Vagina (tissue), 2 donors: ENCODE measurements at regions not wholly inside any gene's neighbourhood (a gene's known extent, or its start where the extent isn't known, plus 50 kb on each side); places are given as distances from the start of the nearest gene placed in this dataset.
"Not testable (repeated sequence)": the region's sequence is repeated elsewhere in the genome, so short reads cannot be mapped to it uniquely, and the experiment has no call there.

Experiments
- DNase-seq, 2 donors: peaks; one replicate each; pipeline ENCODE4 v3.0.0-alpha.2; 2017; ENCODE audit errors: extremely low spot score in 2 of 2
- H3K27ac ChIP-seq: fragments of 200-600 bp; sonication (generic); one replicate; pipeline ENCODE4 v1.5.1; 2019
- H3K27me3 ChIP-seq: fragments of 200-600 bp; sonication (generic); one replicate; pipeline ENCODE4 v1.5.1; 2019
- H3K36me3 ChIP-seq, 2 donors: fragments of 200-600 bp; sonication (generic); one replicate each; pipeline ENCODE4 v1.5.1; 2017 to 2019
- H3K4me1 ChIP-seq: fragments of 200-600 bp; sonication (generic); one replicate; pipeline ENCODE4 v1.5.1; 2019
- H3K4me3 ChIP-seq, 2 donors: fragments of 200-600 bp; sonication (generic); 1 replicate in 1 of 2; 2 replicates in 1 of 2; pipeline ENCODE4 v1.5.1; 2016 to 2019
- H3K9me3 ChIP-seq: fragments of 200-600 bp; sonication (generic); one replicate; pipeline ENCODE4 v1.5.1; 2019
- CTCF ChIP-seq, 3 experiments: fragments of 450-650 bp in 2 of 3; fragments of 200-600 bp in 1 of 3; sonication (generic) in 1 of 3; IDR thresholded peaks; one replicate each; pipeline ENCODE4 v1.5.1; 2017 to 2019; ENCODE audit warnings: antibody characterized with exemption in 3 of 3, mild to moderate bottlenecking in 2 of 3, moderate library complexity in 2 of 3
- POLR2A ChIP-seq, 2 donors: fragments of 450-650 bp; IDR thresholded peaks; one replicate each; pipeline ENCODE4 v1.6.1; 2017; ENCODE audit warnings: antibody characterized with exemption in 2 of 2, mild to moderate bottlenecking in 2 of 2, moderate library complexity in 2 of 2
- POLR2AphosphoS5 ChIP-seq, 2 donors: sonication (generic); formaldehyde crosslinking; IDR thresholded peaks; one replicate each; pipeline ENCODE4 v1.9.0; 2017; ENCODE audit warnings: antibody characterized with exemption in 2 of 2, mild to moderate bottlenecking in 2 of 2, low read depth in 1 of 2; ENCODE audit not compliant: insufficient read depth in 1 of 2
- intact Hi-C: fragments of 100-400 bp; cut with DNase I; formaldehyde crosslinking; loops from one replicate; pipeline ENCODE4 v1.15.1; 2023

DNA sequence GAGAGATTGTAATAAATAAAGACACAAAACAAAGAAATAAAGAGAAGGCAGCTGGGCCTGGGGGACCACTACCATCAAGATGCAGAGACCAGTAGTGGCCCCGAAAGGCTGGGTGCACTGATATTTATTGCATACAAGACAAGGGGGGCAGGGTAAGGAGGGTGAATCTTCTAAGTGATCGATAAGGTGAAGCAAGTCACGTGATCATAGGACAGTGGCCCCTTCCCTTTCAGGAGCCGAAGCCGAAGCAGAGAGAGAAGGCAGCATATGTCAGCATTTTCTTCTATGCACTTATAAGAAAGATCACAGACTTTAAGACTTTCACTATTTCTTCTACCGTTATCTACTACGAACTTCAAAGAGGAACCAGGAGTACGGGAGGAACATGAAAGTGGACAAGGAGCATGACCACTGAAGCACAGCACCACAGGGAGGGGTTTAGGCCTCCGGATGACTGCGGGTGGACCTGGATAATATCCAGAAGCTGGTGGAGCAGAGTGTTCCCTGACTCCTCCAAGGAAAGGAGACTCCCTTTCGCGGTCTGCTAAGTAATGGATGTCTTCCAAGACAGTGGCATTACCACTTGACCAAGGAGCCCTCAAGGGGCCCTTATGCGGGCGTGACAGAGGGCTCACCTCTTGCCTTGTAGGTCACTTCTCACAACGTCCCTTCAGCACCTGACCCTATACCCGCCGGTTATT lies 126.4 kb downstream of the RBM46 start:
- H3K4me1 ChIP-seq, DNase-seq, H3K9me3 ChIP-seq, H3K4me3 ChIP-seq, H3K27me3 ChIP-seq, H3K36me3 ChIP-seq, H3K27ac ChIP-seq, intact Hi-C loops: not testable (repeated sequence)

- TF ChIP-seq POLR2AphosphoS5 (IDR thresholded peaks at IDR 0.05; ENCODE audit: insufficient read depth in 1 of 2, low read depth in 1 of 2) (no peak), POLR2A (IDR thresholded peaks at IDR 0.05) (no peak), CTCF (IDR thresholded peaks at IDR 0.05) (no peak)
- Histone ChIP-seq H3K4me1 (no peaks in the 10 kb centered on the region), H3K4me3 (no peak overlapping the region), H3K27ac (no peak overlapping the region), H3K27me3 (no peaks in the 10 kb centered on the region), H3K36me3 (no peaks in the 10 kb centered on the region), H3K9me3 (no peaks in the 10 kb centered on the region)
- intact Hi-C loops = no loop called here
- DNase-seq = no peak
Observed at GRCh38 chr4:154908168-154908567, 127.1 kb downstream of the RBM46 start.

DNA sequence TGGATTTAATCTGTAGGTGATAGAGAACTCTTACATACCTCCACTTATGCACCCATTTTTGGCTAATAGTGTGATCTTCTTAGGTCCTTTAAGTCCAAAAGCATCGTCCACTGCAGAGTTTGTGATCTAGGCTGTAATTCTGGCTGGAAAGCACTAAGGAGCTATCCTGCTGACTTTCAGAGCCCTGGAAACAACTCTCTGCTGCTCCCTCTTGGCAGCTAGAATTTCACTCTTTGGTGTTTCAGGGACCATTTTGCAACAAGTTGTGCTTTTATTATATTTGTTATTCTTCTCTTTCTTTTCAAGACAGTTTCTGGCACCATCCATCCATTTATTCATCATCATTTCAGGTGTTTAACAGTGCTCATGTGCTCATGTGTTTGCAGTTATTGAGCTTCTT lies 130.0 kb downstream of the RBM46 start:
- TF ChIP-seq POLR2A (IDR thresholded peaks at IDR 0.05) = no peak
- TF ChIP-seq POLR2AphosphoS5 (IDR thresholded peaks at IDR 0.05; ENCODE audit: insufficient read depth in 1 of 2, low read depth in 1 of 2) = no peak
- TF ChIP-seq CTCF (IDR thresholded peaks at IDR 0.05) = no peak
- Histone ChIP-seq H3K9me3 (no peaks in the 10 kb centered on the region), H3K4me1 (no peaks in the 10 kb centered on the region), H3K27me3 (no peaks in the 10 kb centered on the region), H3K36me3 (no peaks in the 10 kb centered on the region), H3K27ac (no peak overlapping the region), H3K4me3 (no peak overlapping the region)
- intact Hi-C loops = no loop called here
- no peak for DNase-seq

GRCh38 chr4:154911608-154912098 lies 130.6 kb downstream of the RBM46 start:
- intact Hi-C loops = no loop called here

DNA sequence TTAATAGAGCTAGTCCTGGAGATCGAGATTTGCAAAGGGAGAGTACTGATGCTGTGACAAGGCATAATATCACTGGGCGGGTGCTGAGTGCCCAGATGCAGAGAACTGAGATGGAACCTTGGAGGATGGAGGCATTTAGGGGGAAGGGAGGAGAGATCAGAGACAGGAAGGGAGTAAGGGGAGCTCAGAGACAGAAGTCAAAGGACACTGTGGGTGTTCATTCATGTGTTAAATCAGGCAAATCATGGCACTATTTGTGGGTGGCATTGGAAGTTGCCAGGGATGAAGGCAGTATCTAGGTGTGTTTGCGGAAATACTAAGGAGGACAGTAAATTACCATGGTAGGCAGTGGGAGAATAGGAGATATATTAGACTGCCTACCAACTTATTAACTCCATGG lies 135.0 kb downstream of the RBM46 start:
- H3K36me3 ChIP-seq = no peaks in the 10 kb centered on the region
- H3K27ac ChIP-seq = no peak overlapping the region
- H3K27me3 ChIP-seq = no peaks in the 10 kb centered on the region
- H3K4me3 ChIP-seq = no peak overlapping the region
- TF ChIP-seq POLR2AphosphoS5 (IDR thresholded peaks at IDR 0.05; ENCODE audit: insufficient read depth in 1 of 2, low read depth in 1 of 2) = no peak
- TF ChIP-seq CTCF (IDR thresholded peaks at IDR 0.05) = no peak
- TF ChIP-seq POLR2A (IDR thresholded peaks at IDR 0.05) = no peak
- H3K9me3 ChIP-seq = no peaks in the 10 kb centered on the region
- no peaks in the 10 kb centered on the region for H3K4me1 ChIP-seq
- DNase-seq = no peak
- intact Hi-C loops = no loop called here

More at GRCh38 chr4:154911608-154912098, 130.6 kb downstream of the RBM46 start:
- Histone ChIP-seq H3K4me1 (no peaks in the 10 kb centered on the region), H3K36me3 (no peaks in the 10 kb centered on the region), H3K4me3 (no peak overlapping the region), H3K9me3 (no peaks in the 10 kb centered on the region), H3K27me3 (no peaks in the 10 kb centered on the region), H3K27ac (no peak overlapping the region)
- no peak for TF ChIP-seq POLR2A (IDR thresholded peaks at IDR 0.05)
- TF ChIP-seq POLR2AphosphoS5 (IDR thresholded peaks at IDR 0.05; ENCODE audit: insufficient read depth in 1 of 2, low read depth in 1 of 2) = no peak
- no peak for TF ChIP-seq CTCF (IDR thresholded peaks at IDR 0.05)
- DNase-seq = no peak
